ENCODE measurements at regions not wholly inside any gene's neighbourhood (a gene's known extent, or its start where the extent isn't known, plus 50 kb on each side); places are given as distances from the start of the nearest gene placed in this dataset.

DNA sequence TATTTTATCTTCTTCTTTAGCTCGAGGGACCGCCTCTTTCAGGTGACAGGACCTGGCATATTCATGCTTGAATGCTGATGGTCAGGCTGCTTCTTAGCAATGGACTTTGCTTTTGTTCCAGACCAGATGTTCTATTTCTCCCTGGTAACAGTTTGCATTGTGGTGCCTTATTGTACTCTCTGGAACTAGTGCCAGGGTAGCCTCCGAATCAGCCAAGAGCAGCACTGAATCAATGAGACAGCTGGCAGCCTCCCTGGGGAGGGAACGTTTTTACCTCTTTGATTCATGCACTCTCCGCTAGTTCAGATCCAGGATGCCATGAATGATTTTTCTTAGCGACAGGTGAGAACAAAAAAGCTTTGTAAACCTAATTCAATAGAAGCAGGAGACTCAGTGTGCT lies 54.1 kb upstream of the NXPH1 start:
- Histone ChIP-seq H3K27ac (ENCODE audit: low read depth, low read length) (peak overlapping the region; percentile 27), H3K4me1 (ENCODE audit: control insufficient read depth, insufficient read depth, low read length) (no peaks in the 10 kb centered on the region), H3K36me3 (ENCODE audit: control insufficient read depth, insufficient read depth, low read length) (no peaks in the 10 kb centered on the region), H3K9me3 (ENCODE audit: control insufficient read depth, low read length) (no peaks in the 10 kb centered on the region), H3K27me3 (ENCODE audit: control insufficient read depth, insufficient read depth, low read length, poor library complexity, severe bottlenecking) (no peaks in the 10 kb centered on the region), H3K9ac (ENCODE audit: extremely low read depth, low read length, poor library complexity, severe bottlenecking) (no peak overlapping the region), H3K4me3 (ENCODE audit: low read length) (no peak overlapping the region)
- no peak overlapping the region for H3K27ac Mint-ChIP-seq
- TF ChIP-seq, protein P1, sequence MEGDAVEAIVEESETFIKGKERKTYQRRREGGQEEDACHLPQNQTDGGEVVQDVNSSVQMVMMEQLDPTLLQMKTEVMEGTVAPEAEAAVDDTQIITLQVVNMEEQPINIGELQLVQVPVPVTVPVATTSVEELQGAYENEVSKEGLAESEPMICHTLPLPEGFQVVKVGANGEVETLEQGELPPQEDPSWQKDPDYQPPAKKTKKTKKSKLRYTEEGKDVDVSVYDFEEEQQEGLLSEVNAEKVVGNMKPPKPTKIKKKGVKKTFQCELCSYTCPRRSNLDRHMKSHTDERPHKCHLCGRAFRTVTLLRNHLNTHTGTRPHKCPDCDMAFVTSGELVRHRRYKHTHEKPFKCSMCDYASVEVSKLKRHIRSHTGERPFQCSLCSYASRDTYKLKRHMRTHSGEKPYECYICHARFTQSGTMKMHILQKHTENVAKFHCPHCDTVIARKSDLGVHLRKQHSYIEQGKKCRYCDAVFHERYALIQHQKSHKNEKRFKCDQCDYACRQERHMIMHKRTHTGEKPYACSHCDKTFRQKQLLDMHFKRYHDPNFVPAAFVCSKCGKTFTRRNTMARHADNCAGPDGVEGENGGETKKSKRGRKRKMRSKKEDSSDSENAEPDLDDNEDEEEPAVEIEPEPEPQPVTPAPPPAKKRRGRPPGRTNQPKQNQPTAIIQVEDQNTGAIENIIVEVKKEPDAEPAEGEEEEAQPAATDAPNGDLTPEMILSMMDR (conservative IDR thresholded peaks at IDR 0.05): no peak
- no peaks in the 10 kb centered on the region for H3K27me3 Mint-ChIP-seq (ENCODE audit: insufficient read depth)
- no peaks in the 10 kb centered on the region for H3K36me3 Mint-ChIP-seq (ENCODE audit: low read depth)
- WGBS, 2 experiments (ENCODE audit: insufficient coverage in 1 of 2, insufficient read length in 1 of 2): 52 to 74% methylated on average over 5 to 6 of the region's 6 CpGs
- no peak overlapping the region for H3K4me3 Mint-ChIP-seq
- H3K4me1 Mint-ChIP-seq: no peaks in the 10 kb centered on the region
- no peak for DNase-seq
- peaks cover 9% of the 10 kb centered on the region for H3K9me3 Mint-ChIP-seq

DNA sequence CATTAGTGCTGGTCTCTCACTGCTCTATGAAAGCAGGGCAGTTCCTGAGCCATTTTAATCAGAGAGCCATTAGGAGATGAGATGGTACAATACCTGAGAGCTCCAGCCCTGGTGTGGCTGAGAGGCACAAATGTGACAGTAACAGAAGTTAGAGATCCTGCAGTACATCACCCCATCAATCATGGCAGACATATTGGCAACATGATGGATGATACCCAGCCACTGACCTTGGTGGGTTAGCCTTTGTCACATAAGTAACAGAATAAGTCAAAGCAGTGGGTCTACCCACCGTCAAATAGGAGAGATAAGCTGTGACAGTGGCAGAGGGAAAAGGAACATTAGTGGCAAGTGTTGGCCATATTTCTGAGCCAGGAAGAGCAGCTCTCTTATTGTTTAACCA lies 53.3 kb upstream of the NXPH1 start:
- no peak overlapping the region for H3K4me3 Mint-ChIP-seq
- Histone ChIP-seq H3K27me3 (ENCODE audit: control insufficient read depth, insufficient read depth, low read length, poor library complexity, severe bottlenecking) (no peaks in the 10 kb centered on the region), H3K36me3 (ENCODE audit: control insufficient read depth, insufficient read depth, low read length) (no peaks in the 10 kb centered on the region), H3K4me3 (ENCODE audit: low read length) (no peak overlapping the region), H3K4me1 (ENCODE audit: control insufficient read depth, insufficient read depth, low read length) (no peaks in the 10 kb centered on the region), H3K27ac (ENCODE audit: low read depth, low read length) (peak overlapping the region; percentile 27), H3K9me3 (ENCODE audit: control insufficient read depth, low read length) (no peaks in the 10 kb centered on the region), H3K9ac (ENCODE audit: extremely low read depth, low read length, poor library complexity, severe bottlenecking) (no peak overlapping the region)
- WGBS, 2 experiments (ENCODE audit: insufficient coverage in 1 of 2, insufficient read length in 1 of 2): 86 to 88% methylated on average over 1 of the region's 1 CpG
- H3K36me3 Mint-ChIP-seq (ENCODE audit: low read depth): no peaks in the 10 kb centered on the region
- DNase-seq: no peak
- no peaks in the 10 kb centered on the region for H3K27me3 Mint-ChIP-seq (ENCODE audit: insufficient read depth)
- peaks cover 2% of the 10 kb centered on the region for H3K9me3 Mint-ChIP-seq
- peaks cover 5% of the 10 kb centered on the region for H3K4me1 Mint-ChIP-seq
- TF ChIP-seq, protein P1 (conservative IDR thresholded peaks at IDR 0.05): no peak
- H3K27ac Mint-ChIP-seq: no peak overlapping the region

DNA sequence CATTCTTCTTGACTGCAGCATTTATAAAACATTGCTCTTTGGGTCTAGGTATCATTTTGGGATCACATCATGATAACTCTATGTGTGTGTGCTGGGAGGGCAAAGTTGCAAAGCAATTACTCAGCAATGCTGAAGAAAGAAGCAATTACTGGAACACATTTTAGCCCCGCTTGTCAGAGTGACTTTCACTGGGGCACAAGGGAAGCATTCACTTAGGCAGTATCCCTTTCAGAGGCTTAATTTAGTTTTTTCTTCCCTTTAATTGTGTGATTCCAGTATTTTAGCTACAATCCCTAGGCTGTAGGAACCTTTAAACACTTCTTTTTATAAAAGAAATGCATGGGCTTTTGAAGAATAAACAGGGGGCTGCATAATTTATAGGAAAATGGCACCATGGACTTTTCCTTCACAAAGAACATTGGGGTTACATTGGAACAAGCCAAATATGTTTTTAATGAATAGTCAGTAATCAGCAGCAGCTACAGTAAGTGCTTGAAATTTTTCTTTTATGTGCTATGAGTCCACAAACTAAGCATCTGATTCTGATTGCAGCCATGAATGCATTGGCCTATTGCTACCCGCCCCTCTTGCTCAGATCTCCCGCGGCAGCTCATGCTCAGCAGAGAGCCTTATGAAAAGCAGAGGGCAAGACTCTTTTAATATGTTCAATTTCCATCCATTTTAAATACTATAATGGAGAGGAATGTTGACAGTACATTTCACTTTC lies 51.2 kb upstream of the NXPH1 start:
- no peak overlapping the region for H3K27ac Mint-ChIP-seq
- 93 to 100% methylated on average over 1 to 4 of the region's 4 CpGs for WGBS, 2 experiments (ENCODE audit: insufficient coverage in 1 of 2, insufficient read length in 1 of 2)
- H3K9me3 Mint-ChIP-seq: no peaks in the 10 kb centered on the region
- no peak overlapping the region for H3K4me3 Mint-ChIP-seq
- Histone ChIP-seq H3K27ac (ENCODE audit: low read depth, low read length) (no peak overlapping the region), H3K4me3 (ENCODE audit: low read length) (no peak overlapping the region), H3K9ac (ENCODE audit: extremely low read depth, low read length, poor library complexity, severe bottlenecking) (no peak overlapping the region), H3K36me3 (ENCODE audit: control insufficient read depth, insufficient read depth, low read length) (no peaks in the 10 kb centered on the region), H3K9me3 (ENCODE audit: control insufficient read depth, low read length) (no peaks in the 10 kb centered on the region), H3K27me3 (ENCODE audit: control insufficient read depth, insufficient read depth, low read length, poor library complexity, severe bottlenecking) (no peaks in the 10 kb centered on the region), H3K4me1 (ENCODE audit: control insufficient read depth, insufficient read depth, low read length) (no peaks in the 10 kb centered on the region)
- H3K27me3 Mint-ChIP-seq (ENCODE audit: insufficient read depth): no peaks in the 10 kb centered on the region
- no peaks in the 10 kb centered on the region for H3K36me3 Mint-ChIP-seq (ENCODE audit: low read depth)
- H3K4me1 Mint-ChIP-seq: peaks cover 20% of the 10 kb centered on the region
- no peak for DNase-seq
- TF ChIP-seq, protein P1 (conservative IDR thresholded peaks at IDR 0.05): no peak

Measured in endodermal cell (in vitro differentiated cells).